B cell (primary cell): ENCODE measurements at regions not wholly inside any gene's neighbourhood (a gene's known extent, or its start where the extent isn't known, plus 50 kb on each side); places are given as distances from the start of the nearest gene placed in this dataset.

Source experiments
- ATAC-seq: fragments of 200-7000 bp; cut with Tn5 transposase; one replicate; pipeline ENCODE4 v1.10.0; 2021; ENCODE audit warnings: low read depth, mild to moderate bottlenecking, moderate number of reproducible peaks, moderate library complexity
- CTCF ChIA-PET: fragments of 350-600 bp; sonication (Branson Sonifier 250); formaldehyde crosslinking; loops from one replicate; lab custom pipeline; 2021; ENCODE audit warnings: antibody characterized with exemption, inconsistent platforms; lab: Charles Lee
- POLR2A ChIA-PET: fragments of 350-600 bp; sonication (Branson Sonifier 250); formaldehyde crosslinking; loops from one replicate; lab custom pipeline; 2021; ENCODE audit warnings: antibody characterized with exemption; lab: Charles Lee
- DNase-seq: peaks from one replicate; pipeline ENCODE4 v3.0.0; 2013
- H2AFZ ChIP-seq: 2 replicates; pipeline ENCODE4 v1.6.1; 2012; ENCODE audit warnings: mild to moderate bottlenecking, low read depth, low read length; ENCODE audit not compliant: insufficient read depth, poor library complexity, severe bottlenecking
- H3K27ac ChIP-seq, 2 donors: 1 replicate in 1 of 2; 2 replicates in 1 of 2; pipeline ENCODE4 v1.5.1; 2012 to 2013; ENCODE audit warnings: low read length in 2 of 2, mild to moderate bottlenecking in 2 of 2, moderate library complexity in 1 of 2
- H3K27me3 ChIP-seq, 4 experiments: fragments of 200-600 bp in 1 of 4; sonication (generic) in 1 of 4; replicated peaks in 1 of 4; 1 replicate in 2 of 4; 2 replicates in 2 of 4; pipeline versions ENCODE4 v1.6.1 to v1.7.0; 2013 to 2016; ENCODE audit warnings: low read length in 3 of 4, mild to moderate bottlenecking in 2 of 4, mixed read lengths in 1 of 4, moderate library complexity in 1 of 4; ENCODE audit not compliant: insufficient read depth in 4 of 4, control insufficient read depth in 3 of 4; ENCODE audit errors: control extremely low read depth in 1 of 4
- H3K36me3 ChIP-seq, 2 experiments: replicated peaks in 1 of 2; 1 replicate in 1 of 2; 2 replicates in 1 of 2; pipeline versions ENCODE4 v1.6.1 to v1.7.1; 2013; ENCODE audit warnings: low read length in 1 of 2; ENCODE audit not compliant: insufficient read depth in 2 of 2, control insufficient read depth in 1 of 2; ENCODE audit errors: control extremely low read depth in 1 of 2, extremely low read depth in 1 of 2
- H3K4me1 ChIP-seq, 2 donors: fragments of 200-600 bp in 1 of 2; sonication (generic) in 1 of 2; 1 replicate in 1 of 2; 2 replicates in 1 of 2; pipeline versions ENCODE4 v1.5.1 to v1.6.1; 2013 to 2017; ENCODE audit warnings: low read length in 2 of 2; ENCODE audit not compliant: control insufficient read depth in 2 of 2, insufficient read depth in 2 of 2
- H3K4me2 ChIP-seq: replicated peaks from 2 replicates; pipeline ENCODE3; 2012; ENCODE audit warnings: mild to moderate bottlenecking, low read depth, low read length; ENCODE audit not compliant: poor library complexity, severe bottlenecking
- H3K4me3 ChIP-seq, 5 experiments: fragments of 200-600 bp in 1 of 5; sonication (generic) in 1 of 5; 1 replicate in 3 of 5; 2 replicates in 2 of 5; pipeline versions ENCODE4 v1.5.1 to v1.7.0; 2011 to 2016; ENCODE audit warnings: low read length in 4 of 5, mild to moderate bottlenecking in 4 of 5, low read depth in 2 of 5, control low read depth in 1 of 5, moderate library complexity in 1 of 5; ENCODE audit not compliant: insufficient read depth in 1 of 5; ENCODE audit errors: control extremely low read depth in 1 of 5, extremely low read depth in 1 of 5
- H3K79me2 ChIP-seq: fragments of 200-600 bp; sonication (generic); one replicate; pipeline ENCODE4 v1.6.0; 2016; ENCODE audit warnings: low read length; ENCODE audit not compliant: control insufficient read depth, insufficient read depth
- H3K9ac ChIP-seq: fragments of 200-600 bp; sonication (generic); 2 replicates; pipeline ENCODE4 v1.6.1; 2017; ENCODE audit warnings: mild to moderate bottlenecking, low read length, moderate library complexity
- H3K9me3 ChIP-seq, 3 donors: one replicate each; pipeline versions ENCODE4 v1.6.1 to v1.7.1; 2013; ENCODE audit warnings: low read length in 2 of 3; ENCODE audit not compliant: control insufficient read depth in 2 of 3, insufficient read depth in 1 of 3; ENCODE audit errors: control extremely low read depth in 1 of 3
- H4K20me1 ChIP-seq: 2 replicates; pipeline ENCODE4 v1.6.0; 2012; ENCODE audit warnings: mild to moderate bottlenecking, low read length; ENCODE audit not compliant: insufficient read depth, control insufficient read depth, poor library complexity, severe bottlenecking
- H3K27ac Mint-ChIP-seq: one replicate; pipeline ENCODE4 v1.8.0; 2021; ENCODE audit warnings: mixed read lengths
- H3K27me3 Mint-ChIP-seq: one replicate; pipeline ENCODE4 v1.8.0; 2021; ENCODE audit warnings: mixed read lengths
- H3K4me1 Mint-ChIP-seq: one replicate; pipeline ENCODE4 v1.8.0; 2021; ENCODE audit warnings: mixed read lengths
- H3K4me3 Mint-ChIP-seq: one replicate; pipeline ENCODE4 v1.8.0; 2021; ENCODE audit warnings: mixed read lengths
- H3K9me3 Mint-ChIP-seq: one replicate; pipeline ENCODE4 v1.8.0; 2022; ENCODE audit warnings: mixed read lengths; ENCODE audit not compliant: insufficient read depth
- EZH2 ChIP-seq: IDR thresholded peaks from 2 replicates; pipeline ENCODE4 v1.6.1; 2012; ENCODE audit warnings: borderline replicate concordance, low read depth, mild to moderate bottlenecking, moderate library complexity, low read length; ENCODE audit not compliant: insufficient read depth, poor library complexity, severe bottlenecking
- WGBS: methylation state at CpG from one replicate; pipeline ENCODE4 v1.1.5; 2013; ENCODE audit warnings: missing lambda C conversion rate; ENCODE audit not compliant: insufficient coverage; 5-methylcytosine and 5-hydroxymethylcytosine counted together
- intact Hi-C: fragments of 100-400 bp; cut with micrococcal nuclease; formaldehyde crosslinking; loops from one replicate; pipeline ENCODE4 v1.10.0; 2022
- TF ChIP-seq, protein P1 (sequence below): fragments of 200-600 bp; IDR thresholded peaks from one replicate; pipeline ENCODE4 v1.8.0; 2022; ENCODE audit warnings: antibody characterized with exemption, mild to moderate bottlenecking

DNA sequence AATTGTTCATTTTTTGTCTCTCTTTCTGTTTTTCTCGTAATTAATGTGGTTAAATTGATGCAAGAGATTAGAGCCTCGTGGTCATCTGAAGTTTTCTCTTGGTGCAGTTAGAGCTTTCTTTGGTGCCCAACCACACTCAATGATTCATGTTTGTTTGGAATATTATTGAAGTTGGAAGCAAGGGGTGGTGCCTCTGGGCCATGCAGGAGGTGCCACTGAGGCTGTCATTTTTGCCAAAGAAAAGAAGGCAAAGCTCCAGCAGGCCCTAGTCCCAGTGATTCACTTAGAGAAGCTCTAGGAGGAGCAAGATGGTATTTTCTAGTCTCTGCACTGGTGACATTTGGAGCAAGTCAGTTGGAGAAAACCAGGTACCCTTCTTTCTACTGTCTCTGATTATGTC lies 144.5 kb upstream of the RALGAPA2 start:
- DNase-seq (no peak), ATAC-seq (no peak)
- no peak overlapping the region for H3K4me3 ChIP-seq
- peaks cover 21% of the 10 kb centered on the region for H3K27me3 Mint-ChIP-seq
- H3K9me3 ChIP-seq = peaks cover 0 to 6% (median 0%) of the 10 kb centered on the region in 3 donors
- peaks cover 0 to 3% of the 10 kb centered on the region in 2 donors for H3K4me1 ChIP-seq
- H3K27ac Mint-ChIP-seq = no peak overlapping the region
- no peak overlapping the region for H3K27ac ChIP-seq
- no peaks in the 10 kb centered on the region for H3K79me2 ChIP-seq
- H3K9ac ChIP-seq = no peak overlapping the region
- no peaks in the 10 kb centered on the region for H3K4me1 Mint-ChIP-seq
- H3K4me2 ChIP-seq = no peak overlapping the region
- H2AFZ ChIP-seq = no peak overlapping the region
- H3K9me3 Mint-ChIP-seq = no peaks in the 10 kb centered on the region
- H4K20me1 ChIP-seq = no peaks in the 10 kb centered on the region
- TF ChIP-seq, protein P1, sequence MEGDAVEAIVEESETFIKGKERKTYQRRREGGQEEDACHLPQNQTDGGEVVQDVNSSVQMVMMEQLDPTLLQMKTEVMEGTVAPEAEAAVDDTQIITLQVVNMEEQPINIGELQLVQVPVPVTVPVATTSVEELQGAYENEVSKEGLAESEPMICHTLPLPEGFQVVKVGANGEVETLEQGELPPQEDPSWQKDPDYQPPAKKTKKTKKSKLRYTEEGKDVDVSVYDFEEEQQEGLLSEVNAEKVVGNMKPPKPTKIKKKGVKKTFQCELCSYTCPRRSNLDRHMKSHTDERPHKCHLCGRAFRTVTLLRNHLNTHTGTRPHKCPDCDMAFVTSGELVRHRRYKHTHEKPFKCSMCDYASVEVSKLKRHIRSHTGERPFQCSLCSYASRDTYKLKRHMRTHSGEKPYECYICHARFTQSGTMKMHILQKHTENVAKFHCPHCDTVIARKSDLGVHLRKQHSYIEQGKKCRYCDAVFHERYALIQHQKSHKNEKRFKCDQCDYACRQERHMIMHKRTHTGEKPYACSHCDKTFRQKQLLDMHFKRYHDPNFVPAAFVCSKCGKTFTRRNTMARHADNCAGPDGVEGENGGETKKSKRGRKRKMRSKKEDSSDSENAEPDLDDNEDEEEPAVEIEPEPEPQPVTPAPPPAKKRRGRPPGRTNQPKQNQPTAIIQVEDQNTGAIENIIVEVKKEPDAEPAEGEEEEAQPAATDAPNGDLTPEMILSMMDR = no peak
- no peak for TF ChIP-seq EZH2
- ChIA-PET CTCF (interaction anchor here (1.1 to 3.6 kb wide), 2 partner anchors 11 to 648 kb away, joined by 3 to 18 read pairs; no protein-coding TSS in a partner anchor), POLR2A (no interaction called here)
- intact Hi-C loops = no loop called here
- WGBS = 30% methylated on average over 1 of the region's 2 CpGs
- no peak overlapping the region for H3K4me3 Mint-ChIP-seq
- H3K36me3 ChIP-seq = no peaks in the 10 kb centered on the region
- peaks cover 0 to 13% (median 4%) of the 10 kb centered on the region in 4 experiments for H3K27me3 ChIP-seq

DNA sequence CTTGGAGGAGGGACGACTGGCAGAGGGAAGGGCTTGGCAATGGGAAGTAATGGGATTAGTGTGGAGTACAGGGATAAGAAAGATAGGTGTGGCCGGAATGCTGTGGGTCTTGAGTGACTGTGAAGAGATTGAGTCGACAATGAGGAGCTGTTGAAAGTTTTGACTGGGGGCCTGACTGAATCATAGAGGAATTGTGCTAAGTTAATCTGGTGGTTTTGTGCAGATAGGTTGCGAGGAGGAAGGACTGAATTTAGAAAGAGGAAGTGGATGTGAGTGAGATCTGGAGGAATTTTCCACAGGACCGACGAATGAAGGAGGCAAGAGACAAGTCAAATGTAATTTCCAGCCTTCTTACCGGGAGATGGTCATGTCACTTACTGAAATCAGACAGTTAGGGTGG lies 143.9 kb upstream of the RALGAPA2 start:
- no peak overlapping the region for H3K4me2 ChIP-seq
- intact Hi-C loops = no loop called here
- H3K4me1 ChIP-seq = peaks cover 0 to 3% of the 10 kb centered on the region in 2 donors
- H3K36me3 ChIP-seq = no peaks in the 10 kb centered on the region
- H3K9me3 ChIP-seq = peaks cover 0 to 6% (median 0%) of the 10 kb centered on the region in 3 donors
- H3K4me3 ChIP-seq = no peak overlapping the region
- Mint-ChIP-seq H3K4me3 (no peak overlapping the region), H3K4me1 (no peaks in the 10 kb centered on the region), H3K9me3 (no peaks in the 10 kb centered on the region), H3K27ac (no peak overlapping the region), H3K27me3 (peaks cover 21% of the 10 kb centered on the region)
- no peak overlapping the region for H3K9ac ChIP-seq
- H3K27ac ChIP-seq = no peak overlapping the region
- CTCF ChIA-PET = interaction anchor here (1.1 to 3.6 kb wide), 2 partner anchors 11 to 649 kb away, joined by 3 to 18 read pairs; no protein-coding TSS in a partner anchor
- WGBS = 79% methylated on average over 7 of the region's 7 CpGs
- no peak for DNase-seq
- H2AFZ ChIP-seq = no peak overlapping the region
- no peak for TF ChIP-seq EZH2
- TF ChIP-seq, protein P1 = no peak
- no peaks in the 10 kb centered on the region for H4K20me1 ChIP-seq
- no peak for ATAC-seq
- no peaks in the 10 kb centered on the region for H3K79me2 ChIP-seq
- peaks cover 0 to 13% (median 4%) of the 10 kb centered on the region in 4 experiments for H3K27me3 ChIP-seq
- POLR2A ChIA-PET = no interaction called here
